Caki2 (cell line): ENCODE measurements at regions not wholly inside any gene's neighbourhood (a gene's known extent, or its start where the extent isn't known, plus 50 kb on each side); places are given as distances from the start of the nearest gene placed in this dataset.
A peak's percentile ranks its signal among the peaks of the same experiment; 100 is the strongest.

Experiments used
- DNase-seq: peaks from one replicate; pipeline ENCODE4 v3.0.0-alpha.2; 2015; ENCODE audit warnings: low read depth
- in situ Hi-C: cut with HindIII; loops from 2 replicates; pipeline ENCODE4 v1.10.0; 2016; ENCODE audit warnings: low sequenced_read_pairs, low pct_unique_long_range_greater_than_20kb, mixed read lengths

DNA sequence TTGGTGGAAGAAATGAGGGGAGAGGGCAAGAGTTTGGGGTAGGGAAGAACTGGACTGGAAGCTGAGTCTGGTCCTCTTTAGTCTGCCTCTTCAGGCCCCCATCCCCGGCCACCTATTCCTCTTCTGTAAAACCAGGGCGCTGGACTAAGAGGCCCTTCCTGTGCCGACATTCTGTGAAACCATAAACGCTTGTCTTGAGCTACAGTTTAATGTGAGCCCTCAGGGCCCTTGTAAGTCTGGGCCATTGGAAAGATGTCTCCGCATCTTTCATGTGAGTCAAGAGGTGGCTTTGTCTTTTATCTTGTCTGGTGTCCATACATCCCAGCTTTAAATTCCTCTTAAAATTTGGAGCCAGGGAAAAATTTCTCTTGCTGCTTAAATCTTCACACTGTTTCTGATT, 90.6 kb downstream of the PLCE1 start:
- DNase-seq: no peak
- in situ Hi-C loops: no loop called here

DNA sequence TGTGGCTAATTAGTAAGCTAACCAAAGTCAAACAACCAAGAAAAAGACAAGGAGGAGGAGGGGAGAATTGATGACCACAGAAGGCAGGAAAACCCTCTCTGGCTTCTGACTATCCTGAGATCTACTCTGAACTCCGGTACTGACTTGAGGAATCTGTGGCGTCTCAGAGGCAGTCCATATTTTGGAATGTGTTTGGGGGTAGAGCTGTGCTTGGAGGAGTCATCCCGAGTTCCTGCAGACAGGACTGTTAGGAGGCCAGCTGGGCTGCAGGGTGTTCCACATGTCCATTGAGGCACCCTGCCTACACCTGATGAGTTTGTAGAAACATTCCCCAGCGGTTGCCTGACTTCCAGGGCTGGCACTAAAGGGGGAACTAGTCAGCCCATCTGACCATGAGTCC, 91.6 kb downstream of the PLCE1 start:
- in situ Hi-C loops: no loop called here

DNA sequence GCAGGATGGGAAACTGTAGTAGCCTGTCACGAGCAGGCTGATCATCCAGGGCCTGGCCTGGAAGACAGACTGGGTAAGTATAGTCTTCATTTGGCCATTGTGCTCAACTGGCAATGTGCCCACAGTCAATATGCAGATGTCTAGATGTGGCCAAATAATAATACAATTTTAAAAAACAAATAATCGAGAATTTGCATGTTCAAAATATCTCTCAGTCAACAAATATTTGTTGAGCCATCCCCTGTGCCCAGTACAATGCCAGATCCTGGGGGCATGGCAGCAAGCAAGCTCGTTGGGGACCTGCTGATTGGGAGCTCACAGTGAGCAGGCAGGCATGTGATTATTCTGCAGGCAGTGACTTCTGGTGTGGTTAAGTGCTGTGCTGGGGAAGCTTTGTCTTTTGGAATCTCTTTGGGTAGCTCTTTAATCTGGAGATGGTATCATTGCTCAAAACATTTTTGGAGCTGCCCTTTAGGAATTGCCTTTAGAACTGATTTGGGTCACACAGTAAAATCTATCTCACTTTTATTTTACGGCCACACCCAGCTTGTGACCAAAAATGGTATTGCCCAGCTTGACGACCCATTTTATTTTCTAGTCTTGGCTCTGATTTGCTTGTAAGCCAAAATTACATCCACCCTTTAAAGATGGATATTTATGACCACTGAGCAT, 92.2 kb downstream of the PLCE1 start:
- no peak for DNase-seq
- in situ Hi-C loops: no loop called here

More for the DNA sequence above, 91.6 kb downstream of the PLCE1 start:
- no peak for DNase-seq

DNA sequence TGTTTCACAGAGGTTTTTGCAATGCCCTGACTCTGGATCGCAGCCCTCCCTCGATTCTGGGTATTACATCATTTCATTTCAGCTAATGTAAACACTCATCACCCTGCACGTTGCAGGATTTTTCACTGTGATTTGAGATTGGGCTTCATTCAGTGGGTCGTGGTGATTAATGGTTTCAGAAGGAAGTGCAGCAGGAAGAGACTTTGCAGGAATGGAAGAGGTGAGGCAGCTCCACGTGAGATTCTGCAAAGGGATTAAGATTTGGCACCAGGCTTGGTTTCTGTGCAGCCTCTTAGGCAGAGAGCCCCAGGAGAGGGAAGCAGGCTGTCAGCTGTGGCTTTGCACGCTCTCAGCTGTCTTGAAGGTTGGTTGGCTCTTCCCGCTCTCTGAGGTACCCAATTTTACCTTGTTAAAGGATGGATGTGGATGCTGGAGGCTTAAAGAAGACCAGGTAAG, 95.2 kb downstream of the PLCE1 start:
- no peak for DNase-seq
- in situ Hi-C loops: no loop called here

DNA sequence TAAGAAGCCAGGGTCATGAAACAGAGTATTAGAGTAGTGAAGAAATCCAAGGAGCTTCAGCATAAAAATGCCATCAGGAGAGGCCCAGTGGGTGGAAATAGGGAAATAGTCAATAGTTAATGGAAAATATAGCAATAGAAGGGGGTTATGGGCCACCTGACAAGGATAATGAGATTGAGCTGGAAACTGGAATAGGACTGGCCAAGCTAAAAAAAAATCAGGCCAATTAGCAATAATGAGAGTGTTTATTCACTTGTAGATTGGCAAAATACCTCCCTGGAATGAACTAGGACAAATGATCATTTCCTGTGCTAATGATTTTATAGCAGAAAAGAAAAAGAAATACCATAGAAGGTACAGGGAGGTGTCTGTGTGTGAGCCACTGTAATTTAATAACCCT, 97.9 kb downstream of the PLCE1 start:
- in situ Hi-C loops: no loop called here
- DNase-seq: no peak

DNA sequence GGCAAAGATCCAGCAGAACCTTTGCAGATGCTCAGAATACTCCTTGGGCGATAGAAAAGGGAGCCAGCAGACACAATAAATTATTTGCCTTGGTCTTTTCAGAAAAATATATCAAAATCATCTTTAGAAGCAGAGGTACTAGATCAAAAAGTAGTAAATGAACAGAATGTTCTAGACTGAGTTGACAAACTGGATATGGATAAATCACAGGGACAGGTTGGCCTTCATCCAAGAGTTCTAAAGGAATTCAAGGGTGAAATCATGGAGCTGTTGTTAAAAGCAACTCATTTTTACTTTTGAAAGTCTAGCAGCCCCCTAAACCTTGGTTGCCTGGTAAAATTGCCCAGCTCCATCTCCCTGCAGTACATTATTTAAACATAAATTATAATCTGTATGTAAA, 99.1 kb downstream of the PLCE1 start:
- DNase-seq: no peak
- in situ Hi-C loops: no loop called here

DNA sequence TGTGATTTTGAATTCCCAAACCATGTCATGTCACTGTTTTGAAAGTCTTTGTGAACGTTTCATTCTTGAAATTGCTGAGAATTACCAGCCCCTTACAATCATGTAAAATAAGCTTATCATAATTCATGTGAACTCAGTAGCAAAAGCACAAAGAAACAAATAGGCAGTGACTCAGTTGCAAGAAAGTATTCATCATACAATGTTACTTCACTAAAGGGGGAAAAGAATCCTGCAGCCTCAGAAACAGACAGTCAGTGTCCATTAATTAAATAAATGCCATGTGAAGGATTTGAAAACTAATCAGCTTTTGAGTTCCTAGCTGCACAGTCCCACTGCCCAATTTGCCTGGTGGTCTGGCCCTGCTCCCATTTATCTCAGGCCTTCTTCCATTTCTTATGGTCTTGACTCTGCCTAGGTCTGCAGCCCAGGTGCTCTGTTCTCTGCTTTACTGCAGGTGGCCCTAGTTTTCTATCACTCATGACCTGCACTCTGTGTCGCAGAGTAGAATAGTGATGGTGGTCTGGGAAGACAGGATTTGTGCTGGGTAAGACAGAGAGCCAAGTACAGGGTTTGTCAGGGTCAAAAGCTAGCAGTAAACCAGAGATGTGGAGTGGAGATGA, 99.7 kb downstream of the PLCE1 start:
- DNase-seq: no peak
- in situ Hi-C loops: no loop called here

DNA sequence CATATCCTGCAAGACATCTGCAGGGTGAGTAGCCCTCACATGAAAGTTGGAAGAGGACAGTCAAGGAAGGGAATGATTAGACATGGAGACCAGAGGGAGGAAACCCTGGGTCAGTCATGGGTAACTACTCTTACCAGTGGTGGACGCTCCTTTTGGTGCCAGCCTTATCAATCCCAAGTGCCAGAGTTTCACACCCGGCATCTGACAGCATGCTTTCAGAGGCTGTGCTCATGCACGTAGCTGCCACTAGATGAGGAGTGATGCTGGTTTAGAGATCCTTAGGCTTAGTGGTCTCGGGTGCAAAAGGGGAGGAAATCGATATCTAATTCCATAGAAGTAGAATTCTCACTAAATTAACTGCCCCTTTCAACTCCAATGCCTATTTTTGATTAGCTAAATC, 100.8 kb downstream of the PLCE1 start:
- no peak for DNase-seq
- in situ Hi-C loops: no loop called here

DNA sequence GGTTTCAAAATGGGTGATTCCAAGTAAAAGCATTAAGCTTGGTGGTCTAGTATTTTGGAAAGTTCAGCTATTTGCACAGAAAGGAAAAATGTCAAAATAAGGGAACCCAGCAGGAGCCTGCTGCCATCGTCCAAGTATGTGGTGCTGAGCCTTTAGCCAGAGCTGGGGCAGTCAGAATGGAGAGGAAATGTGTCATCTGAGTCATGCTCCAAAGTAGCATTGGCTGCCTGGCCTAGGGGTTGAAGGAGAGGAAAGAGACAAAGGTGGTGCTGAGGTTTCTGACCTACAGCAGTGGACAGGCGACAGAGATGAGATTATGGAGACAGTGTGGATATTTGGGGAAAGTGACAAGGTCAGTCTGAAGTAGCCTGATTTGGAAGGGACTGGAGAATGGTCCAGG, 103.9 kb downstream of the PLCE1 start:
- DNase-seq: no peak
- in situ Hi-C loops: no loop called here

DNA sequence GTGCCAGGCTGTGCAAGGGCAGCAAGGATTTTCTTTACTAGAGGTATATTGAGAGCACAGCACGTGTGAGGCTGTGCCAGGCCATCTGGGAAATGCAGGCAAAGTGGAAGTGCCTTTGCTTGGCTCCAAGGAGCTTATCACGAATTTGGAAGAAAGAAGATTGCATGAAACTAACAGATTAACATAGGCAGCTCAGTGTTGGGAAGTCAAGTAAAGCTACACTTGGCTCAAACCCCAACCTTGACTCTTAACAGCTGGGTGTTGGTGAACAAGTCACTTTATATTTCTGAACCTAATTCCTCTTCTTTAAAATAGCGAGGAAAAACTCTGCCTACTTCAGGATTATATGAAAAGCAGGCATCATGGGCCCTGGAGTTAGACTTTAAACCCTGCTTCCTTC, 105.2 kb downstream of the PLCE1 start:
- in situ Hi-C loops: no loop called here

DNA sequence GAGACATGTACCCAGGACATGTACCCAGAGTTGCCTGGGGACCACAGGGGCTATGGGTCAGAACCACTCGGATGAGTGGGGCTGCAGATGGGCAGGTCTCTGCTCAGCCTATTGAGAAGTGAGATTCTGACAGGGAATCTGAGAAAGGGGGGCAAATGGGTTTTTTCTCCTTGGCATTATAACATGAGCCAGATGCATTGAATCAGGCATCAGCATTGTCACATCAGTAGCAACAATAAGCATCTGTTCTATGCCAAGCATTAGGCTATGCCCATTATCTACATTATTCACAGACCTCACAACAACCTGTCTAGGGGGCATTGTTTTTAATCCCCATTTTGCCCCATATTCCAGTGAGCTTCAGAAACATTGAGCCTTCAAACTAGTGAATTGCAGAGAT, 108.2 kb downstream of the PLCE1 start:
- DNase-seq: no peak
- in situ Hi-C loops: no loop called here

More for the DNA sequence above, 105.2 kb downstream of the PLCE1 start:
- no peak for DNase-seq

DNA sequence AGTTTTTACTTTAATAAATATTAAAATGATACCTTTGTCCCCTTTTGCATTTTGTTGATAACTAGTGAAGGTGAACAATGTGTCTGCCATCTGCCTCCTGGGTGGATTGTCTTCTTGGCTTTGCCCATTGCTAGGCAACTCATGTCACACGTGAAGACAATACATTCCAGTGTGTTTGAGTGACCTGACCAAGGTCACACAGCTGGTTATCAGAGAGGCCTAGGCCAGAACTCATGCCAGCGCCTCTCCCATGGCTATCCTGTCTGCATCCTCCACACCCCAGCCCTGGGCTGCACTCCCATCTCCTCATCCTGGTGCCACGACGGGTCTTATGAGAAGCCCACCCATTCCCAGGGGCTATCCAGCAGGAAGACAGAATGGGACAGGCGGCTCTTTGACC, 108.7 kb downstream of the PLCE1 start:
- no peak for DNase-seq
- in situ Hi-C loops: no loop called here

DNA sequence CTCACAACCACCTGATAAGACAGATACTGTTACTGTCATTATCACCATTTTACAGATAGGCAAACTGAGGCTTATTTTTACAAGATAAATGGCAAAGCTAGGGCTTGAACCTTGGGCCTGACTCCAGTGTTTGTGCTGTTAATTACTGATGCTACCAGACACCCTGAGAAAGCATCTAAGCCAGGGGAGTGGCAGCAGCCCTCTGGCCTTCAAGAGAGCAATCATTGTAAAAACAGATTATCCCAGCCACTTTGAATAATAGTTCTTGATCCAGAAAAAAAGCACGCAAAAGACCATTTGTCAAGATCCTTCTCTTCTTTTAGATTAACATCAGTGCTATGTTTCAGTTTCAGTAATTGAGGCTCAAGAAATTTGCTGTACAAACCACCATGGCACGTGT, 109.5 kb downstream of the PLCE1 start:
- DNase-seq: no peak
- in situ Hi-C loops: no loop called here

DNA sequence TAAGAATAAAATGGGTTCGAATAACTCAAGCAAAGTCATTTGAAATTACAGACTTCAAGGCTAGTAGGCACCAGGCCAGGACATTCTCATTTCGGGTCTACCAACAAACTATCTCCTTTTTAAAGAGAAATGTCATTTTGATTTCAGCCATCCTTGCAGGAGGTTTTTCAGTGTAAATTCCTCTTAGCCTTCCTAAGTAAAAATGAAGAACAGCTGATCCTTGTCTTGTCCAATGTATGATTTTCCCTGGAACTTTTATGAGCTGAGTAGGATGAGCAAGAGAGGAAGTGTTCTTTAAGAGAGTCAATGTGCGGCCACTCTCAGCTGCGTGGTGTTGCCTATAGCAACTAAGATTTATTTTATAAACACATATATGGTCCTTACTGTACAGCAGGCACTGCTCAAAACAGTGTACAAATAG, 110.1 kb downstream of the PLCE1 start:
- no peak for DNase-seq
- in situ Hi-C loops: no loop called here

DNA sequence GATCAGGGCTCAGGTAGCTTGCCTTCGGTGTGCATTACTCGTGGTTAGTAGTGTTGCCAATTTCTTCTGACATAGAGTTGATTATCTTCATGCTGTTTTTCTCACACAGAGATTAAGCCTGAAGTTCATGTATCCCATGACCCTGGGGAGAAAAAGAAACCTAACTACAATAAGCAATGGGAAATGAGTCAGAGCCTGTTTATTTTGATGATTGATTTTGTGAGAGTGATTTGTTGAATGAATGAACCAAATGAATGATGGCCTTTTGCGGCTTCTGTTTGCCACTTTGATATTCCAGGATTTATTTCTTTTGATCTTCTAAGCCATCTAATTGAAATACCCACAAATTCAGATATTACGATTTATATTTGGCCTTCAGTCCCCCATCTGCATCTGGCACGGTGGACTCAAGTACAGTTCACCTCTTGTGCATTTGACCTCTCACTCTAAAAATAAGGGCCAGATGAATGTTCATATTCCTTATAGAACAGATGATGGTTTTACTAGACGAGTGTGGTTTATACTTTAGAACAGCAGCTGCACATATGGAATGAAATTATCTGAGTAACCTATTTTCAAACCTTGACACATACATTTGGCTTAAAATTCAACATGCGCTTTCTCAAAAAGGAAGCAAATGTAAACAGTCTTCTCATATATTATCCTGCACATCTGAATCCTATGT, 110.7 kb downstream of the PLCE1 start:
- in situ Hi-C loops: no loop called here
- DNase-seq: no peak

DNA sequence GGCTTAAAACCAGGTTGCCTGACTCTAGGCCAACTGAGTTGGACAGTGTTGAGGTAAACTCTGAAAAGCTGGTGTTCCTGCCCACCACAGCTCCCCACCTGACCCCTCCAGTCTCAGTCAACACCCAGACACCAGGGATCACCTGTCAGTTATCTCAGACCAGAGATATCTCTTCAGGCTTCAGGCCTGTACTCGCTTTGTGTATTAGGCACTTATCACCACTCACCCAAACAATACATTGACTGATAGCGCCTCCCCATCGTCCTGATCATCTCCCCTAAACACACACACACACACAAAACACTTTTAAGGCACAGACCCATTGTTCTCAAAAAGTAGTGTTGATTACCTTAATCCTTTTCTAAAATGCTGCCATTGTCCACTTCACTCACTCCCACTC, 111.5 kb downstream of the PLCE1 start:
- in situ Hi-C loops: no loop called here
- no peak for DNase-seq

DNA sequence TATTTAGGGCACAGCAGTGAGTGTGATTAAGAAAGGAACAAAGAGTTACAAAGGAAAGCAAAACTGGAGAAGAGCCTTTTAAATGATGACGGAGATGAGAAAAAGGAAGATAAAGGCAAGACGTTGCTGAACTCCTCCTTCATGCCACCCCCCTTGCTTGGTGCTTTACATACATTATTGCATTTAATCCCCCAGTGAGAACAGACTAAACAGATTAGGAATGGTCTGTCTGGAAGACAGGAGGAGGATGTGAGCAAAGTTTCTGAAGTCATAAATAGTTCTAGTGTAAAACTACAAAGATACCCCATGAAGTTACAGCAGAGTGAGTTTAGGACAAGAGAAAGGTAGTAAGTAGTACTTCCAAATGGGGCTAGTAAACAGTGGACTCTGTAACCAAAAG, 113.5 kb downstream of the PLCE1 start:
- no peak for DNase-seq
- in situ Hi-C loops: no loop called here

DNA sequence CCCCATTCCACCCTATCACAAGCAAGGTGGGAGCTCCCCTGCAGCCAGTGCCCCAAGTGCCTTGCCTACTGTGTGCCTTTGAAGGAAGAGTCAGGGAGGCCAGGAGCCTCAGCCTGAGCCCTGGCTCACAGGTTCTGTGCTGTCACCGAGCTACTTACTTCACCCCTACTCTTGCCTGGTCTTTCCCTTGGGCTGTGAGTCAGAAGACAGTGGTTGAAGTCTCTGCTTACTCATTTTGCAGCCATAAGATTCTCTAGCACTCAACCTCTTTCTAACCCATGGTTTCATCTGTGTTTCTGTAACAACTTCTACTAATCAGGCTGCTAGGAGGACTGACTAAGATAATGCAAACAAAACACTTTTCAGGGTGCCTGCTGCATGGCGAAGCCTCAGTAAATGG, 114.5 kb downstream of the PLCE1 start:
- in situ Hi-C loops: no loop called here
- DNase-seq: peak; percentile 6

DNA sequence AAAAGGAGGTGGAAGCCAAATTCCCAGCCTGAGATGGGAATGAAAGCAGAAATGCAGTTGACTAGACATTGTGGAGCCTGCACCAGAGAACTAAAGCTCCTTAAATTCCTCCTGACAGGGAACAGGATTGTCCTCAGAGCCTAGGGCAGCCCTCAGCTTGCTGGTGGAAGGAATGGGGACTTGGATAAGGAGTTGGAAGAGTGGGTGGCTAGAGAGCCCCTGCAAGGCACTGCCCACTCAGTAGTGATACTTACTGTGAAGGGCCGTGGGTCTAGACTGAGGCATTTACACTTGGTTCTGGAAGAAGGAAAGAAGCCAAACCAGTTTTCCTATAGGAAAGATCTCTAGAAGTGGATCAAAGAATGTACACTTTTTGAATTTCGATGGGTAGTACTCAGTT, 117.6 kb downstream of the PLCE1 start:
- no peak for DNase-seq
- in situ Hi-C loops: no loop called here

DNA sequence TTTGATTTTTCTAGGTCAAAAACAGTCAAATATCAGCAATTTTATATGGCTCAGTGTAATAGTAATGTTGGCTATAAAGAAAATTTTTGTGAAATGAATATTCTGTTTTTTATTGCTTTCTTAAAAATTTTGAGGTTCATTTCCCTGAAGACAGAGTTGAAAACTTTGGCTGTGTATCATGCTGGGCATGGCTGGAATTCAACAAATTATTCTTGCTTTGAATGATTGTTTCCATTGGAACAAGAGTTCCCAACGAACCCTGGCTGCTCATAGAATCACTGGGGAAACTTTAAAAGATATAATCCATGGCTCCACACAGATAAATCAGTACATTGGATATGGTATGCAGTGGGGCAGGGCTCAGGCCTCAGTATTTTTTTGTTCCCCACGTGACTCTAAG, 118.6 kb downstream of the PLCE1 start:
- in situ Hi-C loops: no loop called here

More for the DNA sequence above, 118.6 kb downstream of the PLCE1 start:
- no peak for DNase-seq
